Right kidney (tissue), 1 donor: ENCODE measurements at regions not wholly inside any gene's neighbourhood (a gene's known extent, or its start where the extent isn't known, plus 50 kb on each side); places are given as distances from the start of the nearest gene placed in this dataset.

Experiments used
- DNase-seq: peaks from one replicate; pipeline ENCODE4 v3.0.0-alpha.2; 2016

GRCh38 chr3:96169111-96169766, 645.2 kb upstream of the EPHA6 start:
- DNase-seq = no peak

- DNase-seq = no peak
Observed at GRCh38 chr3:96172917-96173316, 641.5 kb upstream of the EPHA6 start.

- DNase-seq = no peak
Observed at GRCh38 chr3:96175500-96175899, 638.9 kb upstream of the EPHA6 start.

GRCh38 chr3:96182756-96183155, 631.6 kb upstream of the EPHA6 start:
- DNase-seq = no peak

- DNase-seq = no peak
Observed at GRCh38 chr3:96183871-96184270, 630.5 kb upstream of the EPHA6 start.

GRCh38 chr3:96190024-96190616, 624.3 kb upstream of the EPHA6 start:
- no peak for DNase-seq

- no peak for DNase-seq
Observed at GRCh38 chr3:96192966-96193550, 621.3 kb upstream of the EPHA6 start.

GRCh38 chr3:96200897-96201296, 613.5 kb upstream of the EPHA6 start:
- no peak for DNase-seq

GRCh38 chr3:96201463-96201862, 612.9 kb upstream of the EPHA6 start:
- no peak for DNase-seq

GRCh38 chr3:96202181-96202580, 612.2 kb upstream of the EPHA6 start:
- DNase-seq = no peak

GRCh38 chr3:96209699-96210098, 604.7 kb upstream of the EPHA6 start:
- no peak for DNase-seq

GRCh38 chr3:96213393-96213792, 601.0 kb upstream of the EPHA6 start:
- no peak for DNase-seq

- no peak for DNase-seq
Observed at GRCh38 chr3:96214941-96215340, 599.5 kb upstream of the EPHA6 start.

- no peak for DNase-seq
Observed at GRCh38 chr3:96225494-96225893, 588.9 kb upstream of the EPHA6 start.

GRCh38 chr3:96233679-96234078, 580.7 kb upstream of the EPHA6 start:
- no peak for DNase-seq

GRCh38 chr3:96236522-96236921, 577.9 kb upstream of the EPHA6 start:
- DNase-seq = no peak

- DNase-seq = no peak
Observed at GRCh38 chr3:96259299-96259698, 555.1 kb upstream of the EPHA6 start.

GRCh38 chr3:96264701-96265100, 549.7 kb upstream of the EPHA6 start:
- DNase-seq = no peak

- DNase-seq = no peak
Observed at GRCh38 chr3:96266395-96267190, 547.8 kb upstream of the EPHA6 start.

GRCh38 chr3:96267577-96267976, 546.8 kb upstream of the EPHA6 start:
- no peak for DNase-seq

- DNase-seq = no peak
Observed at GRCh38 chr3:96294143-96294542, 520.3 kb upstream of the EPHA6 start.

- DNase-seq = no peak
Observed at GRCh38 chr3:96300743-96301142, 513.7 kb upstream of the EPHA6 start.

- no peak for DNase-seq
Observed at GRCh38 chr3:96319166-96319565, 495.2 kb upstream of the EPHA6 start.
